ENCODE measurements at regions not wholly inside any gene's neighbourhood (a gene's known extent, or its start where the extent isn't known, plus 50 kb on each side); places are given as distances from the start of the nearest gene placed in this dataset.

GRCh38 chr13:104944176-104944575 is 1591.3 kb downstream of the EFNB2 start:
- DNase-seq (ENCODE audit: low read depth in 1 of 2, low spot score in 2 of 2): no peak
- H3K18ac ChIP-seq (ENCODE audit: extremely low read depth, low read length): no peak overlapping the region
- POLR2A ChIA-PET (ENCODE audit: partially characterized antibody): no interaction called here

More at GRCh38 chr13:104944176-104944575, 1591.3 kb downstream of the EFNB2 start:
- TF ChIP-seq TBP (IDR thresholded peaks at IDR 0.05; ENCODE audit: low read depth, low read length): no peak
- TF ChIP-seq EZH2 (IDR thresholded peaks at IDR 0.05; ENCODE audit: low read depth, low read length, severe bottlenecking): no peak
- TF ChIP-seq NRF1 (IDR thresholded peaks at IDR 0.05; ENCODE audit: low read depth, low read length): no peak
- no peaks in the 10 kb centered on the region for H3K79me2 ChIP-seq (ENCODE audit: control insufficient read depth in 1 of 2, insufficient read depth in 2 of 2, low read length in 2 of 2)
- H3K4me1 ChIP-seq (replicated peaks in 1 of 4; ENCODE audit: control insufficient read depth in 3 of 4, insufficient read depth in 4 of 4, low read length in 3 of 4): no peaks in the 10 kb centered on the region
- H3K27ac ChIP-seq (ENCODE audit: low read depth, low read length): no peak overlapping the region
- H3K4me2 ChIP-seq (ENCODE audit: insufficient read depth in 1 of 2, low read depth in 2 of 2, low read length in 2 of 2): no peak overlapping the region
- no peaks in the 10 kb centered on the region for H3K36me3 ChIP-seq (ENCODE audit: control insufficient read depth in 2 of 4, insufficient read depth in 4 of 4, low read length in 3 of 4)
- no peak overlapping the region for H2BK120ac ChIP-seq (replicated peaks; ENCODE audit: low read depth, low read length)
- no peaks in the 10 kb centered on the region for H4K20me1 ChIP-seq (replicated peaks in 1 of 2; ENCODE audit: control insufficient read depth in 1 of 2, insufficient read depth in 2 of 2, low read length in 2 of 2)
- no peak overlapping the region for H3K23ac ChIP-seq (ENCODE audit: insufficient read length)
- H4K5ac ChIP-seq (ENCODE audit: insufficient read length, low read depth, low read length): no peak overlapping the region
- no peak overlapping the region for H3K14ac ChIP-seq (ENCODE audit: insufficient read length)
- no peak overlapping the region for H4K91ac ChIP-seq (replicated peaks; ENCODE audit: insufficient read length, low read length)
- no peak overlapping the region for H2BK15ac ChIP-seq (ENCODE audit: low read length)
- H4K8ac ChIP-seq (ENCODE audit: extremely low read depth, insufficient read depth, low read length): no peak overlapping the region
- no peak overlapping the region for H2AK5ac ChIP-seq (ENCODE audit: low read depth, low read length)
- H2AFZ ChIP-seq (ENCODE audit: low read length): no peak overlapping the region
- no peaks in the 10 kb centered on the region for H3K27me3 ChIP-seq (replicated peaks in 1 of 4; ENCODE audit: control insufficient read depth in 3 of 4, extremely low read depth in 1 of 4, insufficient read depth in 3 of 4, low read length in 3 of 4)
- no peaks in the 10 kb centered on the region for H3K9me3 ChIP-seq (ENCODE audit: insufficient read depth in 2 of 2, low read depth in 1 of 2, low read length in 1 of 2)
- WGBS, 2 experiments (ENCODE audit: extremely low coverage in 1 of 2, insufficient coverage in 1 of 2, insufficient read length in 1 of 2, insufficient replicate concordance in 2 of 2, low coverage in 1 of 2, low lambda C conversion rate in 2 of 2, missing lambda C conversion rate in 1 of 2): 95% methylated on average over 2 of the region's 2 CpGs; no CpG with 5 or more reads in 1 of the 2 experiments
- H3K23me2 ChIP-seq (ENCODE audit: low read depth, low read length): no peaks in the 10 kb centered on the region
- no peak overlapping the region for H2BK12ac ChIP-seq (ENCODE audit: low read depth, low read length)
- H3K79me1 ChIP-seq (ENCODE audit: low read depth, low read length): no peaks in the 10 kb centered on the region
- H3K9ac ChIP-seq (replicated peaks in 1 of 4; ENCODE audit: extremely low read depth in 1 of 4, low read depth in 3 of 4, low read length in 3 of 4): no peak overlapping the region
- no peak overlapping the region for H3K4ac ChIP-seq (replicated peaks; ENCODE audit: insufficient read length, low read depth, low read length)
- H3K4me3 ChIP-seq (ENCODE audit: extremely low read depth in 1 of 4, insufficient read depth in 2 of 4, low read depth in 3 of 4, low read length in 4 of 4): no peak overlapping the region
- CTCF ChIA-PET (ENCODE audit: partially characterized antibody): no interaction called here
- no peak overlapping the region for H3K56ac ChIP-seq (replicated peaks; ENCODE audit: insufficient read length, low read depth, low read length)
- no peak for FAIRE-seq
- H2BK20ac ChIP-seq (ENCODE audit: low read length): no peak overlapping the region
- no peak overlapping the region for H2BK5ac ChIP-seq (ENCODE audit: low read depth, low read length)
